ENCODE measurements at regions not wholly inside any gene's neighbourhood (a gene's known extent, or its start where the extent isn't known, plus 50 kb on each side); places are given as distances from the start of the nearest gene placed in this dataset.

- Histone ChIP-seq H3K9ac (ENCODE audit: low read depth, low read length, poor library complexity) (peak overlapping the region; percentile 60), H3K23ac (ENCODE audit: low read depth, low read length, poor library complexity) (peak overlapping the region; percentile 85), H3K9me3 (replicated peaks in 1 of 2; ENCODE audit: control insufficient read depth in 2 of 2, insufficient read depth in 1 of 2, low read depth in 1 of 2, low read length in 2 of 2) (no peaks in the 10 kb centered on the region), H4K8ac (ENCODE audit: low read depth, low read length) (peak overlapping the region; percentile 65), H3K27me3 (ENCODE audit: control insufficient read depth in 3 of 3, insufficient read depth in 3 of 3, low read depth in 1 of 3, low read length in 3 of 3) (no peaks in the 10 kb centered on the region), H3K36me3 (replicated peaks in 1 of 2; ENCODE audit: control insufficient read depth in 2 of 2, insufficient read depth in 2 of 2, low read length in 2 of 2) (no peaks in the 10 kb centered on the region), H2BK12ac (ENCODE audit: low read length) (peak overlapping the region; percentile 58), H2AFZ (ENCODE audit: low read length) (no peak overlapping the region), H2BK5ac (ENCODE audit: low read length) (no peak overlapping the region), H3K4me1 (ENCODE audit: control insufficient read depth in 2 of 2, insufficient read depth in 1 of 2, low read depth in 1 of 2, low read length in 2 of 2) (no peaks in the 10 kb centered on the region), H4K91ac (ENCODE audit: low read depth, low read length, poor library complexity) (peak overlapping the region; percentile 72), H3K27ac (replicated peaks; ENCODE audit: low read length) (no peak overlapping the region), H3K14ac (ENCODE audit: low read length) (no peak overlapping the region), H3K18ac (ENCODE audit: low read length) (peak overlapping the region; percentile 48), H3K4me3 (ENCODE audit: low read length in 2 of 2) (no peak overlapping the region), H3K4me2 (ENCODE audit: insufficient read depth, low read length, poor library complexity, severe bottlenecking) (no peak overlapping the region), H3K4ac (ENCODE audit: low read length) (no peak overlapping the region), H3K79me1 (ENCODE audit: low read depth, low read length) (no peaks in the 10 kb centered on the region), H2BK120ac (ENCODE audit: low read depth, low read length) (no peak overlapping the region), H2AK5ac (ENCODE audit: low read depth, low read length) (peak overlapping the region; percentile 37), H2BK15ac (ENCODE audit: low read length) (no peak overlapping the region)
- DNase-seq (ENCODE audit: low spot score): no peak
- WGBS, 2 donors (ENCODE audit: extremely low coverage in 2 of 2, insufficient read length in 2 of 2, insufficient replicate concordance in 1 of 2): no CpG with 5 or more reads among the region's 28 CpGs
These were observed 116.1 kb downstream of the OR13A1 start for GRCh38 chr10:45199205-45199740.

DNA sequence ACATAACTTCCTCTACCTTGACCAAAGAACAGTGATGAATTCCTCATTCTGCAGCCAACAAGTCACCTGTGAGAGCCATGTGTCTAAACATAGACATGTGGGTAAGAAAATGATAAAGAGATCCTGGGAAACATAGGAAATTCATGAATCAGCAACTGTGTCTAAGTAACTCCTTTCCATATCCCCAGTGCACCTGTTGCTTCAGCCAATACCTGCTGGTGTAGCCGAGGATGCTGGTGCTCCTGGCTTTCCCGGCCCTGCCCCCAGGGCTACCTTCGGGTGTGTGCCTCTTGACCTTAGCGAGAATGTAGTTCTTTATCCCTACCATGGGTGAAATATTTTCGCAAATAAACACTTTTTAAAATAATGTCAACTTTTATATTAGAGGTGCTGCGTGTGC lies 114.1 kb downstream of the OR13A1 start:
- no peak overlapping the region for H2BK120ac ChIP-seq (ENCODE audit: low read depth, low read length)
- H3K27ac ChIP-seq (replicated peaks; ENCODE audit: low read length): no peak overlapping the region
- H3K27me3 ChIP-seq (ENCODE audit: control insufficient read depth in 3 of 3, insufficient read depth in 3 of 3, low read depth in 1 of 3, low read length in 3 of 3): no peaks in the 10 kb centered on the region
- H3K36me3 ChIP-seq (replicated peaks in 1 of 2; ENCODE audit: control insufficient read depth in 2 of 2, insufficient read depth in 2 of 2, low read length in 2 of 2): no peaks in the 10 kb centered on the region
- H3K4ac ChIP-seq (ENCODE audit: low read length): no peak overlapping the region
- no peak overlapping the region for H2BK12ac ChIP-seq (ENCODE audit: low read length)
- no peak overlapping the region for H2AFZ ChIP-seq (ENCODE audit: low read length)
- H3K23ac ChIP-seq (ENCODE audit: low read depth, low read length, poor library complexity): no peak overlapping the region
- H3K79me1 ChIP-seq (ENCODE audit: low read depth, low read length): peaks cover 2% of the 10 kb centered on the region
- no peak overlapping the region for H3K18ac ChIP-seq (ENCODE audit: low read length)
- no peak overlapping the region for H3K4me3 ChIP-seq (ENCODE audit: low read length in 2 of 2)
- WGBS, 2 donors (ENCODE audit: extremely low coverage in 2 of 2, insufficient read length in 2 of 2, insufficient replicate concordance in 1 of 2): no CpG with 5 or more reads among the region's 6 CpGs
- no peak overlapping the region for H2AK5ac ChIP-seq (ENCODE audit: low read depth, low read length)
- no peak overlapping the region for H2BK5ac ChIP-seq (ENCODE audit: low read length)
- no peaks in the 10 kb centered on the region for H3K4me1 ChIP-seq (ENCODE audit: control insufficient read depth in 2 of 2, insufficient read depth in 1 of 2, low read depth in 1 of 2, low read length in 2 of 2)
- no peaks in the 10 kb centered on the region for H3K9me3 ChIP-seq (replicated peaks in 1 of 2; ENCODE audit: control insufficient read depth in 2 of 2, insufficient read depth in 1 of 2, low read depth in 1 of 2, low read length in 2 of 2)
- H2BK15ac ChIP-seq (ENCODE audit: low read length): no peak overlapping the region
- DNase-seq (ENCODE audit: low spot score): no peak
- no peak overlapping the region for H4K8ac ChIP-seq (ENCODE audit: low read depth, low read length)
- H3K14ac ChIP-seq (ENCODE audit: low read length): no peak overlapping the region
- no peak overlapping the region for H4K91ac ChIP-seq (ENCODE audit: low read depth, low read length, poor library complexity)
- no peak overlapping the region for H3K9ac ChIP-seq (ENCODE audit: low read depth, low read length, poor library complexity)
- no peak overlapping the region for H3K4me2 ChIP-seq (ENCODE audit: insufficient read depth, low read length, poor library complexity, severe bottlenecking)

DNA sequence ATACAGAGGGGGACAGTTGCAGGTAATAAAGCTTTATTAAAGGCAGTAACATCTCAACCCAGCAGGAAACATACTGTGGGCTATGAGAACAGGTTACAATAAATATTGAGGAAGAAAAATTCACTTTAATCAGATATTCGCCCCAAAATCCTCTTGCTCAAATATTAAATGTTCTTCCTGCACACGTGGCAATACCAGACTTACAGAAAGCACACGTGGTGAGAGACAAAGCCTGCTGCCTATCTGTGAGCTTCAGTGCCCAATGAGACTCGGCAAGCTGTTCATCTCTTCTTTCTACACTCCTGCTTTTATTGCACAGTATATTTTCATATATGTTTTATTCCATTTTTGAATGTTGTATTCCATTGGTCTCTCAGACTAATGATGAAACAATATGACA lies 113.2 kb downstream of the OR13A1 start:
- no peak overlapping the region for H2BK12ac ChIP-seq (ENCODE audit: low read length)
- no CpG with 5 or more reads among the region's 4 CpGs for WGBS, 2 donors (ENCODE audit: extremely low coverage in 2 of 2, insufficient read length in 2 of 2, insufficient replicate concordance in 1 of 2)
- H3K14ac ChIP-seq (ENCODE audit: low read length): no peak overlapping the region
- no peaks in the 10 kb centered on the region for H3K27me3 ChIP-seq (ENCODE audit: control insufficient read depth in 3 of 3, insufficient read depth in 3 of 3, low read depth in 1 of 3, low read length in 3 of 3)
- H3K4ac ChIP-seq (ENCODE audit: low read length): no peak overlapping the region
- no peak overlapping the region for H2AK5ac ChIP-seq (ENCODE audit: low read depth, low read length)
- no peak overlapping the region for H2BK15ac ChIP-seq (ENCODE audit: low read length)
- no peak overlapping the region for H3K4me2 ChIP-seq (ENCODE audit: insufficient read depth, low read length, poor library complexity, severe bottlenecking)
- no peak overlapping the region for H2BK120ac ChIP-seq (ENCODE audit: low read depth, low read length)
- H3K4me1 ChIP-seq (ENCODE audit: control insufficient read depth in 2 of 2, insufficient read depth in 1 of 2, low read depth in 1 of 2, low read length in 2 of 2): no peaks in the 10 kb centered on the region
- H3K36me3 ChIP-seq (replicated peaks in 1 of 2; ENCODE audit: control insufficient read depth in 2 of 2, insufficient read depth in 2 of 2, low read length in 2 of 2): no peaks in the 10 kb centered on the region
- H3K27ac ChIP-seq (replicated peaks; ENCODE audit: low read length): no peak overlapping the region
- H2BK5ac ChIP-seq (ENCODE audit: low read length): no peak overlapping the region
- DNase-seq (ENCODE audit: low spot score): no peak
- H3K9ac ChIP-seq (ENCODE audit: low read depth, low read length, poor library complexity): no peak overlapping the region
- no peaks in the 10 kb centered on the region for H3K9me3 ChIP-seq (replicated peaks in 1 of 2; ENCODE audit: control insufficient read depth in 2 of 2, insufficient read depth in 1 of 2, low read depth in 1 of 2, low read length in 2 of 2)
- H3K79me1 ChIP-seq (ENCODE audit: low read depth, low read length): peaks cover 2% of the 10 kb centered on the region
- no peak overlapping the region for H4K8ac ChIP-seq (ENCODE audit: low read depth, low read length)
- no peak overlapping the region for H3K4me3 ChIP-seq (ENCODE audit: low read length in 2 of 2)
- no peak overlapping the region for H4K91ac ChIP-seq (ENCODE audit: low read depth, low read length, poor library complexity)
- H3K18ac ChIP-seq (ENCODE audit: low read length): no peak overlapping the region
- H2AFZ ChIP-seq (ENCODE audit: low read length): no peak overlapping the region
- no peak overlapping the region for H3K23ac ChIP-seq (ENCODE audit: low read depth, low read length, poor library complexity)

- no peaks in the 10 kb centered on the region for H3K4me1 ChIP-seq (ENCODE audit: control insufficient read depth in 2 of 2, insufficient read depth in 1 of 2, low read depth in 1 of 2, low read length in 2 of 2)
- no peak overlapping the region for H3K4ac ChIP-seq (ENCODE audit: low read length)
- no peak for DNase-seq (ENCODE audit: low spot score)
- H3K23ac ChIP-seq (ENCODE audit: low read depth, low read length, poor library complexity): peak overlapping the region; percentile 91
- no peaks in the 10 kb centered on the region for H3K27me3 ChIP-seq (ENCODE audit: control insufficient read depth in 3 of 3, insufficient read depth in 3 of 3, low read depth in 1 of 3, low read length in 3 of 3)
- H2AFZ ChIP-seq (ENCODE audit: low read length): no peak overlapping the region
- H3K4me2 ChIP-seq (ENCODE audit: insufficient read depth, low read length, poor library complexity, severe bottlenecking): no peak overlapping the region
- no peak overlapping the region for H2BK120ac ChIP-seq (ENCODE audit: low read depth, low read length)
- peak overlapping the region; percentile 58 for H2BK15ac ChIP-seq (ENCODE audit: low read length)
- H3K14ac ChIP-seq (ENCODE audit: low read length): peak overlapping the region; percentile 21
- no peak overlapping the region for H4K91ac ChIP-seq (ENCODE audit: low read depth, low read length, poor library complexity)
- peak overlapping the region; percentile 57 for H3K18ac ChIP-seq (ENCODE audit: low read length)
- H2BK5ac ChIP-seq (ENCODE audit: low read length): no peak overlapping the region
- peak overlapping the region; percentile 21 for H3K9ac ChIP-seq (ENCODE audit: low read depth, low read length, poor library complexity)
- H3K27ac ChIP-seq (replicated peaks; ENCODE audit: low read length): no peak overlapping the region
- WGBS, 2 donors (ENCODE audit: extremely low coverage in 2 of 2, insufficient read length in 2 of 2, insufficient replicate concordance in 1 of 2): no CpG with 5 or more reads among the region's 30 CpGs
- no peak overlapping the region for H3K4me3 ChIP-seq (ENCODE audit: low read length in 2 of 2)
- no peak overlapping the region for H2AK5ac ChIP-seq (ENCODE audit: low read depth, low read length)
- peaks cover 2% of the 10 kb centered on the region for H3K79me1 ChIP-seq (ENCODE audit: low read depth, low read length)
- no peak overlapping the region for H2BK12ac ChIP-seq (ENCODE audit: low read length)
- H3K9me3 ChIP-seq (replicated peaks in 1 of 2; ENCODE audit: control insufficient read depth in 2 of 2, insufficient read depth in 1 of 2, low read depth in 1 of 2, low read length in 2 of 2): no peaks in the 10 kb centered on the region
- no peaks in the 10 kb centered on the region for H3K36me3 ChIP-seq (replicated peaks in 1 of 2; ENCODE audit: control insufficient read depth in 2 of 2, insufficient read depth in 2 of 2, low read length in 2 of 2)
- H4K8ac ChIP-seq (ENCODE audit: low read depth, low read length): no peak overlapping the region
These were observed 110.2 kb downstream of the OR13A1 start for GRCh38 chr10:45204954-45205775.

All from neuronal stem cell (in vitro differentiated cells).